ENCODE measurements at regions not wholly inside any gene's neighbourhood (a gene's known extent, or its start where the extent isn't known, plus 50 kb on each side); places are given as distances from the start of the nearest gene placed in this dataset.
A peak's percentile ranks its signal among the peaks of the same experiment; 100 is the strongest.

GRCh38 chr2:237025090-237025865 is 60.4 kb upstream of the COPS8 start:
- TF ChIP-seq CTCF (IDR thresholded peaks at IDR 0.05) (no peak), POLR2AphosphoS5 (IDR thresholded peaks at IDR 0.05) (peak in 2 of 3 donors; percentile 21 to 46), POLR2A (IDR thresholded peaks at IDR 0.05) (no peak), EP300 (IDR thresholded peaks at IDR 0.05) (no peak)
